ENCODE measurements at regions not wholly inside any gene's neighbourhood (a gene's known extent, or its start where the extent isn't known, plus 50 kb on each side); places are given as distances from the start of the nearest gene placed in this dataset.

DNA sequence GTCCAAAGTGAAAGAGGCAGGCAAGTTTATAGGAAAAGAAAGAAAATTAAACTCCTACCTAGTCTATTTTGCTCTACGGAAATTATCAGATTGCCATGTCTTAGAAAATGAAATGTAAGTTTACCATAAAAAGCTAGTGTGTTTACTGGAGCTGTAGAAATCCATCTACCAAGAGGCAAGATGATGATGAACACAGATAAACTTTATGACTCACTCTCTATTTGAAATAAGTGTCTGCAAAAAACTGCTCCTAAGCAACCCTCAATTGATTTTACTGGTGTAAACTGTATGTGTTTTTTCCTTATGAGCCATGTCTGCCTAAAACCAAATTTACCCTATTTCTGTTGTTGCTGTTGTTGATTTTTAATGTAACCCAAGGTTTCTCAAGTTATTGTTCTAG is 73.8 kb upstream of the TMEM106B start:
- intact Hi-C loops (cut with DNase I; ENCODE audit: low total_unique reads), result no loop called here
- Histone ChIP-seq H3K4me3 (no peak overlapping the region), H3K9me3 (no peaks in the 10 kb centered on the region), H3K27ac (no peak overlapping the region), H3K4me1 (no peaks in the 10 kb centered on the region), H3K27me3 (no peaks in the 10 kb centered on the region), H3K36me3 (no peaks in the 10 kb centered on the region)
- WGBS, 5 donors, result 12 to 28% (median 22%) methylated on average over 1 of the region's 1 CpG
- TF ChIP-seq, protein P1, sequence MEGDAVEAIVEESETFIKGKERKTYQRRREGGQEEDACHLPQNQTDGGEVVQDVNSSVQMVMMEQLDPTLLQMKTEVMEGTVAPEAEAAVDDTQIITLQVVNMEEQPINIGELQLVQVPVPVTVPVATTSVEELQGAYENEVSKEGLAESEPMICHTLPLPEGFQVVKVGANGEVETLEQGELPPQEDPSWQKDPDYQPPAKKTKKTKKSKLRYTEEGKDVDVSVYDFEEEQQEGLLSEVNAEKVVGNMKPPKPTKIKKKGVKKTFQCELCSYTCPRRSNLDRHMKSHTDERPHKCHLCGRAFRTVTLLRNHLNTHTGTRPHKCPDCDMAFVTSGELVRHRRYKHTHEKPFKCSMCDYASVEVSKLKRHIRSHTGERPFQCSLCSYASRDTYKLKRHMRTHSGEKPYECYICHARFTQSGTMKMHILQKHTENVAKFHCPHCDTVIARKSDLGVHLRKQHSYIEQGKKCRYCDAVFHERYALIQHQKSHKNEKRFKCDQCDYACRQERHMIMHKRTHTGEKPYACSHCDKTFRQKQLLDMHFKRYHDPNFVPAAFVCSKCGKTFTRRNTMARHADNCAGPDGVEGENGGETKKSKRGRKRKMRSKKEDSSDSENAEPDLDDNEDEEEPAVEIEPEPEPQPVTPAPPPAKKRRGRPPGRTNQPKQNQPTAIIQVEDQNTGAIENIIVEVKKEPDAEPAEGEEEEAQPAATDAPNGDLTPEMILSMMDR (IDR thresholded peaks at IDR 0.05), result no peak
- no peak for TF ChIP-seq EP300 (IDR thresholded peaks at IDR 0.05)
- no peak for TF ChIP-seq POLR2A (IDR thresholded peaks at IDR 0.05)
- TF ChIP-seq POLR2AphosphoS5 (IDR thresholded peaks at IDR 0.05), result no peak
- no peak for DNase-seq

DNA sequence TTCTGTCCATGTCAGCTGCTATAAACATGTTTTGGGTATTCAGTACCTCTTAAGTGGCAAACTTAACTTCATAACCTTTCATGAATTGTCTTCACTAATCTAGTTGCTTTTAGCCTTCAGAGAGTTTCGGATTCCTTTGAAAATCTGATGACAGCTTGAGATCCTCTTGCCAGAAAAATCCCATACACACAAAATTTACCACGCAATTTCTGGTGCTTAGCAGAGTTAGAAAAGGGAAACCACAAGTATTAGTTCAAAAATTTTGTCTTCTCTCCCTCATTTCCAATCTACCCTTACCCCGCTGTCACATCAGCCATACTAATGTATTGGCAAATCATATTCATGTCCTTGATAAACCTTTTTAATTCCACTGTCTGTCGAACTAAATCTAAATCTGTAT is 72.7 kb upstream of the TMEM106B start:
- DNase-seq, result no peak
- H3K4me3 ChIP-seq, result no peak overlapping the region
- 75 to 84% (median 81%) methylated on average over 4 of the region's 4 CpGs for WGBS, 5 donors
- no peak overlapping the region for H3K27ac ChIP-seq
- no peaks in the 10 kb centered on the region for H3K4me1 ChIP-seq
- intact Hi-C loops (cut with DNase I; ENCODE audit: low total_unique reads), result no loop called here
- H3K9me3 ChIP-seq, result no peaks in the 10 kb centered on the region
- TF ChIP-seq, protein P1 (IDR thresholded peaks at IDR 0.05), result no peak
- TF ChIP-seq EP300 (IDR thresholded peaks at IDR 0.05), result no peak
- no peak for TF ChIP-seq POLR2A (IDR thresholded peaks at IDR 0.05)
- TF ChIP-seq POLR2AphosphoS5 (IDR thresholded peaks at IDR 0.05), result no peak
- H3K27me3 ChIP-seq, result no peaks in the 10 kb centered on the region
- H3K36me3 ChIP-seq, result no peaks in the 10 kb centered on the region

DNA sequence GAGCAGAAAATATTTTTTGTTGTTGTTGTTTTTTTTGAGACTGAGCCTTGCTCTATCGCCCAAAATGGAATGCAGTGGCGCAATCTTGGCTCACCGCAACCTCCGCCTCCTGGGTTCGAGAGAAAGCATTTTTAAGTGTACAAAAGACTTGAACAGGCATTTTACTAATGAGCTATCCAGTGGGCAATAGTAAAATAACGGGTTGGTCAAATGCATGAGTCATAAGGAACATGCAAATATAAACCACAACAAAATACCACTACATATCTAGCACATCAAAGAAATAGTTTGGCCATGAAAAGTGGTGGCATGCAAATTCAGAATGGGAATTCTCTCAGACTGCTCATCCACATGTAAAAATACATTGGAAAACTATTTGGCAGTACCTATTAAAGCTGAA is 71.7 kb upstream of the TMEM106B start:
- TF ChIP-seq POLR2A (IDR thresholded peaks at IDR 0.05) (no peak), EP300 (IDR thresholded peaks at IDR 0.05) (no peak), POLR2AphosphoS5 (IDR thresholded peaks at IDR 0.05) (no peak)
- TF ChIP-seq, protein P1 (IDR thresholded peaks at IDR 0.05), result no peak
- Histone ChIP-seq H3K4me3 (no peak overlapping the region), H3K36me3 (no peaks in the 10 kb centered on the region), H3K27ac (no peak overlapping the region), H3K9me3 (no peaks in the 10 kb centered on the region), H3K27me3 (no peaks in the 10 kb centered on the region), H3K4me1 (no peaks in the 10 kb centered on the region)
- intact Hi-C loops (cut with DNase I; ENCODE audit: low total_unique reads), result no loop called here
- no peak for DNase-seq
- 85 to 90% (median 87%) methylated on average over 6 of the region's 6 CpGs for WGBS, 5 donors

DNA sequence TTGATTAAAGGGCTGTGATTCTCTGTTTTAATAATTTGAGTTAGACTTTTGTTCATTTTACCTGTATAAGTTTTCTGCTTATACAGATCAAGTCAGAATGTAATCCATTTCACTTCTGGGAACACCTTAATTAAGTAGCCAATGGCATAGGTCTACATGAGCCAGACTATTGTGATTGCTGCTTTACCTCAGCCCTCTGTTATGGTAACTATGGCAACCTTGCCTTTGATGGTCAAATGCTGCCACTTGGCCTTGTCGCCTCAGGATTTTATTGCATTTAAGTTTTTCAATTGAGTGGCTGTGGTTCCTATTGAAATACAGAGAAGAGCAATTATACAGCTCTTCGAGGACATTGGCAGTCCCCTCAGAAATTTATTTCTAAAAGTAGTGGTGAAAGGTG is 64.3 kb upstream of the TMEM106B start:
- Histone ChIP-seq H3K9me3 (no peaks in the 10 kb centered on the region), H3K36me3 (no peaks in the 10 kb centered on the region), H3K4me3 (no peak overlapping the region), H3K27ac (no peak overlapping the region), H3K27me3 (no peaks in the 10 kb centered on the region), H3K4me1 (no peaks in the 10 kb centered on the region)
- DNase-seq, result no peak
- TF ChIP-seq POLR2A (IDR thresholded peaks at IDR 0.05) (no peak), POLR2AphosphoS5 (IDR thresholded peaks at IDR 0.05) (no peak), EP300 (IDR thresholded peaks at IDR 0.05) (no peak)
- TF ChIP-seq, protein P1 (IDR thresholded peaks at IDR 0.05), result no peak
- intact Hi-C loops (cut with DNase I; ENCODE audit: low total_unique reads), result no loop called here
- WGBS, 5 donors, result 58 to 75% (median 64%) methylated on average over 2 of the region's 2 CpGs

Measured in stomach (tissue), 8 donors.